HG03060 (cell line): ENCODE measurements at regions not wholly inside any gene's neighbourhood (a gene's known extent, or its start where the extent isn't known, plus 50 kb on each side); places are given as distances from the start of the nearest gene placed in this dataset.
"Not testable (repeated sequence)": the region's sequence is repeated elsewhere in the genome, so short reads cannot be mapped to it uniquely, and the experiment has no call there.

ENCODE experiments used
- ATAC-seq: cut with Tn5 transposase; IDR thresholded peaks from one replicate; pipeline ENCODE4 v1.9.1; 2021; ENCODE audit warnings: low read depth, moderate number of reproducible peaks; ENCODE audit not compliant: unreplicated experiment

DNA sequence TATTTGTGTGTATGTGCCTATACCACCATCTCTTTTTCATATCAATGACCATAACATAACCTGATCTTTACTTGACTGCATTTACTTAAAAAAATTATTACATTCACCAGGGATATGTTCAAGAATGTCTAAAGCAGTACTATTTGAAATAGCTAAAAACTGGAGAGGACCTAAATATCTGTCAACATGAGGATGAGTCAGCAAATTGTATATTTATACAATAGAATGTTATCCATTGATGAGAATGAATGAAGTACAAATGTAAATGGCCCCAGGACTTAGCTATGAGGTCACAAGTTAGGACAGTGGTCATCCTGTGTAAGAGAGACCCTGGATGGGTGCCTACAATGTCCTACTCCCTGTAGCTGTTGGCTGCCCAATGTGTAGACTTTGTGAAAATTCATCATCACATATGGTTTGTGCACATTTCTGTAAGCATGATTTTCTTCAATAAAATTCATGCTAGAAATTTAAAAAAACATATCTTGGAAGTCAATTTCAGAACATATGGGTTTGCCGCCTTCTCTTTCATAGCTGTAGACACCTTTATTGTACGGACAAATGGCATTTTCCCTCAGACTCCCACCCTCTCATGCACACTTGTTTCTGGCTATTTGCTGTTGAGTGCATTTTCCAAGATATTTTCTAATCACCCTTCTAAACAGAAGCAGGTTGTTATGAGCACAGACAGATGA, 202.4 kb downstream of the CDH26 start:
- ATAC-seq: no peak

DNA sequence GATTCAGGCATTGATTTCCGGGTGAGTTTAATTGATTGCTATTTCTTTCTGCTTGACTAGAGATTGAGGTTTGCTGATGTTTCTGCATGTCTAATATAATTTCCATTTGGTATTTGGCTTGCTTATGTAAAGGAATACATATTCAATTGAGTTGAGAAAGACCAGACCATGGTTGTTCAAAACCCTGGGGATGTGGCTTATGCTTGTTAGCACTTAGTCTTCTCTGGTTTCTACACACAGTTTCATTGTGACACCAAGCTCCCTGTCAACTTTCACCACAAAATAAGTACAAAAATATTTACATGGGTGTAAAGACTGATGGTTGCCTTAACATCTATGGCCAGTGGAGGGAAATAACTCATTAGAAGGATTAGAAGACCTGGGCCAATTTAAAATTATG, 209.6 kb downstream of the CDH26 start:
- ATAC-seq: no peak

DNA sequence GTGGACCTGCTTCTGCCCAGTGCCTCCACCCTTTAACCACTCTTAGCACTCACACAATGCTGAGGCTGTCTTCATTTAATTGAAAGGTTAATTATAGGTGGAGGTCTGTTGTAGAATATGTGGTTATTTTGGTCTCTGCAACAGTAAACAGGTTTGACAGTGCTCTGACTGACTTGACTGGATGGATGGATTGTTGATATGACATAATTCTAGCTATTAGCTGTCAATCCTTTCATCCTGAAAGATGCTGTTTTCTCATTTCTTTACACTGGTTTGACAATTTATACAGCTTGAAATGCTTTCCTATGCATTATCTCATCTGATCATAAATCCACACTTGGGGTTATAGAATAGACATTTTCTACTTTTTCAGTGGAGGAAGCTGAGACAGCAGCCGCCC, 210.7 kb downstream of the CDH26 start:
- ATAC-seq: no peak

DNA sequence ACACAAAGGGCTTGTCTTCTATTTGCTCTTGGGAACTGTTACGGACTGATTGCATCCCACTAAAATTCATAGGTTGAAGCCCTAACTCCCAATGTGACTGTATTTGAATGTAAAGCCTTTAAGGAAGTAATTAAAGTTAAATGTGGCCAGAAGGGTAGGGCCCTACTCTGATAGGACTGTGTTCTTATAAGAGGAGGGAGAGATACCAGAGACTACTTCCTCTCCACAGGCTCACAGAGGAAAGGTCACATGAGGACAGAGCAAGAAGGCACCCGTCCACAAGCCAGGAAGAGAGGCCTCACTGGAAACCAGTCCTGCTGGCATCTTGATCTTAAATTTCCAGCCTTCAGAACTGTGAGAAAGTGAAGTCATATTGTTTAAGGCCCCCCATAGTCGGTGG, 211.9 kb downstream of the CDH26 start:
- ATAC-seq: no peak

DNA sequence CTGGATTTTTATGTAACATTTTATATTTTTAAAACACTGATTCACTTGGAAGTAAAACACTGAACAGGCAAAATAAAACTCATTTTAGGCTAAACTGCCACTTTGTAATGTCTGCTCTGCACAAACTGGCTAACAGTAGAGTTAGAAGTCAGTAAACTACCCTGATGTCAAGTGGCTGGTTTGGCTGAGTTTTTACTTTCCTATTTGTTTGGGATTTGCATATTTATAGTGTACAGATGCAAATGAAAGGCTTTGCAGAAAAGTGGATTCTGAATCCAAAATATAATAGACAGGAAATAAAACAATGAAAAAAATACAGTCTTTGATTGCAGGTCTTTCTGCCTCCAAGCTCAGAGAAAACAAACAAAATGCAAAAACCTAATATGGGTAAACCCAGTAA, 213.1 kb downstream of the CDH26 start:
- no peak for ATAC-seq

DNA sequence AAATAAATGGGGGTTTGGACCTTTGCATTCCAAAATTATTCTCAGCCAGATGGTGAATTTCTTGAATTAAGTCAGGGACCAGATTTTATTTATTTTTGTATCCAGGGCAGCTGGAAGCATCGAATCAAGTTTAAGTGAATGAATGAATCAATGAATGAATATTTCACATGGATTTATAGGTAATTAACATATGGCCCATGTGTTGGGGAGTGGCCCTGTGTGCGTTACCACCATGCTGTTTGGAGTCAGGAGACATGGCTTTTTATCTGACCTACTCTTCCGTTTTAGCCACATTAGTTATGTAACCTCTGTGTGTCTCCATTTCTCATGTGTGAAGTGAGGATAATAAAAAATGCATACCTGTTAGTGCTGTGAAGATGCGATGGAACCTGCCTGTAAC, 213.5 kb downstream of the CDH26 start:
- ATAC-seq: no peak

DNA sequence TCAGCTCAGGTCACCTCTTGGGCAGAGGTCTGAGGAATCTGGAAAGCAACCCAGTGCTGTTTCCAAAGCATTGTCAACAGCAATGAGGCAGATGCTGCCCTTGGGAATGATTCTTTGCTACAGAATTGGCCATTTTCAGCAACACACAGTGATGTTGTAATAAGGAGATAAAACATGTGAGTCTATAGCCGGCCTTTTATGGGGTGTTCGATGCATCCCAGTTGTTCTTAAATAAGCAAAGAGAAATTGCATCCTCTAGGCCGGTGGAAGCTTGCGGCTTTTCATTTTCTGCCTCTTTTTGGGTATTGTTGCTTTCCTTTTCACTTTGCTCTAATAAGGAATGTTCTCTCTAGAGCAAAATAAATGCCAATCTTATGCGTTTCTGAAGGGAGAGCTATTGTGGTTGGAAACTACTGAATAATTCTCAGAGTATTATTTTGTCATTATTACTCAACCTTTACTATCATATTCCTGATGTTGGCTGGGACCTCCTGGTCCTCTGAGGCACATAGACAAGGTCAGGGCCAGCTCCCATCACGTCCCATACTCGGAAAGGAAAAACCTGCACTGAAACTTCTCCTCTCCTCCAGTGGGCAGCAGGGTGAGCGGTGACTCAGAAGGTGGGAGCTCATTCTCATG, 214.2 kb downstream of the CDH26 start:
- ATAC-seq: no peak

DNA sequence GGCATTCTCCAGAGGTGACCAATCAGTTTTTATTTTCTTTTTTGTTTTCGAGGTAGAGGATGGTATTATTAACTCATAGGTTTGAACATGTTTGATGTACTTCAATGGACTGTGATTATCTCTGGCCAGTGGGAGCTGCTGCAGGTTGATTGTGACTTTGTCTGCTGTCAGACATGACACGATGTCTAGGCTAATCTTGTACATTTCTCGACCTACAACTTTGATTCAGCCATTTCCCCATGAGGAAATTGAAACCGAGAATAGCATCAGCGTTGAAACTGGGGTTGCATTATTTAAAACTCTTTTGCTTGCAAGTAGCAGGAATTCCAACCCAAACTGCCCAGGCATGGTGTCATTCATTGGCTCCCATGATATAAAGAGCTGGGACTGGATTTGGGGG, 218.9 kb downstream of the CDH26 start:
- ATAC-seq: no peak

DNA sequence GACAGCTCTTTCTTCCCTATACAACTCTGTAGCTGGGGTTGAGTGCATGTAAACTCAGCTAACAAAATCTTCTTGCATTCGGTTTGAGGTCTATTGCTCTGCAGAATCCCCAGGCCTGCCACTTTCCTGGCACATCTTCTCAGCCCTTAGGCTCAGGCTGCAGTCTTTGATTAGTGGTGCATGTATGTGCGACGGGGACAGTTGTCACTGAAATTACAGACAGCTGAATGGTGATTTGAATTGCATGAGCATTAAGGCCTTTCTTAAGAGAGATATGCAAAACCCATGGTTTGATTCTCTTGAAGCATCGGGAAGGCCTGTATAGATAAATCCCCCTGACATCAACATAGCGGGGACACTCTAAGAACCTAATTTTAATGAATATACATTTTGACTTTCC, 222.8 kb downstream of the CDH26 start:
- ATAC-seq: no peak

DNA sequence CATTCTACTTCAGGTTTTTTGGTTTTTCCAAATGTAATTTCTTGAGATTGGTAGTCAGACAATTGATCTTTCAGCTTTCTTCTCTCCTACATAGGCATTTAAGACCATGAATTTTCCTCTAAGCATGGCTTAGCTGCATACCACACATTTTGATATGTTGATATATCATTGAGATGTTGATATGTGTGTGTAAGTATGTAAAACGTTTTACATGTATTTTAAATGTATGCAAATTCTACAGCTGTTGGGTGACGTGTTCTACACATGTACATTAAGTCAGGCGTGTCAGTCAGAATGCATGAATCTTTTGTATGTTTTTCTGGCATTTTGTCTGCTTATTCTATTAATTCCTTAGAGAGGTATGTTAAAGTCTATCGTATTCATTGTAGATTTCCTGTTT, 228.2 kb downstream of the CDH26 start:
- no peak for ATAC-seq

DNA sequence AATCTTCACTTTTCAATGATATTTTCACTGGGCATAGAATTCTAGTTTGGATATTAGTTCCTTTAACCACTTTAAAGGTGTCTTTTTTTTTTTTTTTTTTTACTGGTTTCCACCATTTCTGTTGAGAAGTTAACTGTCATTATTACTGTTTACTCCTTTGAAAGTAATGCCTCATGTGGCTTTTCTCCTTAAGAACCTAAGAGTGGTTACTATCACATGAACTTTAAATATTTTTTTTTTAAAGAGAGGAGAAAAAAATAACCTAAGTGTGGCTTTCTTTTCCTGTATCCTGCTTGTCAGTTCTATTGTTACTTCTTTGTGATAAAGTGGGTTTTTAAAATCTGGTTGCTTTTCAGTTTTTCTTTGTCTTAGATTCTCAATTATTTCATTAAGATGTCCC, 229.5 kb downstream of the CDH26 start:
- ATAC-seq: no peak

DNA sequence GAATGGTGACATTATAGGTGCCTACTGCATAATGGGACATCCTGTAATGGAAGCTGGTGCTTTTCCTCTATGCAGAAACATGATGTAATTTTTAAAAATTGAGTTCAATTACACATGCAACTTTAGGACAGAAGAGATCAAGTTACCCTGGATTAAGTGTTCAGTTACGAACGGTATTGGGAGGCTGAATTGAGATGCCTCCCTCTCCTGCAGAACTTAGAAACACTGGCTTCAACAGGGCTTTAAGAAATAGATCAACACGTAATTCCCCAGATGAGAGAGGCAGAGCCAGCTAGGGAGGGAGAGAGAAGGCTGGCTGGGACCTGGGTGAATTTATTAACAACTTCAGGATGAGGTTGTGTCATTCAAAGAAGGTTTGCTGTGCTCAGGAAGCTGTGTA, 232.8 kb downstream of the CDH26 start:
- no peak for ATAC-seq

DNA sequence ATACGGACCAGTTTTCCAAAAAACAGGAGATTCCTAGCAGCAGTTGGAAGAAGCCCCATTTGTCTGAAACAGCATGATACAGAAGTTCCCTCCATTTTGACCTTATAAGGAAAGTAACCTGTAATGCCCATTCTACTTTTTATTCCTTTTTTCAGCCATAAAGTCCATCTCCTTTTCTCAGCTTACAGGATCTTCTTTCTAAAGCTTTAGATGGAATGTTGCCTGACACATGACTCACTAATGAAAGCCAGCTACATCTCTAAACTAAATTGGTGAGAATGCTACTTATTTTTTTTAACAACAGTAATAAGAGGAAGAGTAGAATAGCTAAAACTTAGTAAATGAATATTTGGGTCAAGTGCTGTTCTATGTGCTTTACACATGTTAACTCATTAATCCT, 234.1 kb downstream of the CDH26 start:
- no peak for ATAC-seq

DNA sequence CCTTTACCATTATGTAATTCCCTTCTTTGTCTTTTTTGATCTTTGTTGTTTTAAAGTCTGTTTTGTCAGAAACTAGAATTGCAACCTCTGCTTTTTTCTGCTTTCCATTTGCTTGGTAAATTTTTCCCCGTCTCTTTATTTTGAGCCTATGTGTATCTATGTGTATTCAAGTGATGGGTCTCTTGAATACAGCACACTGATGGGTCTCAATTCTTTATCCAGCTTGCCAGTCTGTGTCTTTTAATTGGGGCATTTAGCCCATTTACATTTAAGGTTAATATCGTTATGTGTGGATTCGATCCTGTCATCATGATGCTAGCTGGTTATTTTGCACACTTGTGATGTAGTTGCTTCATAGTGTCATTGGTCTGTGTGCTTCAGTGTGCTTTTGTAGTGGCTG, 240.9 kb downstream of the CDH26 start:
- ATAC-seq: not testable (repeated sequence)

DNA sequence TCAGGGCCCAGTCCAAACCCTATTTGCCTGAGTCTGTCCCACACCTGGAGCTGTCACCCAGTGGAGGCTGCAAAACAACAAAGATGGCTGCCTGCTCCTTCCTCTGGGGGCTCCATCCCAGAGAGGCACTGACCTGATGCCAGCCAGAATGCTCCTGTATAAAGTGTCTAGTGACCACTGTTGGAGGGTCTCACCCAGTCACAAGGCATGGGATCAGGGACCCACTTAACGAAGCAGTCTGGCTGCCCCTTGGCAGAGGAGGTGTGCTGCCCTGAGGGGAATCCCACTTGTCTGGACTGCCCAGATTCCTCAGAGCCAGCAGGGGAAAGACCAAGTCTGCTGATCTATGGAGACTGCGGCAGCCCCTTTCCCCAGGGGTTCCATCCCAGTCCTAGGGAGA, 241.6 kb downstream of the CDH26 start:
- no peak for ATAC-seq

DNA sequence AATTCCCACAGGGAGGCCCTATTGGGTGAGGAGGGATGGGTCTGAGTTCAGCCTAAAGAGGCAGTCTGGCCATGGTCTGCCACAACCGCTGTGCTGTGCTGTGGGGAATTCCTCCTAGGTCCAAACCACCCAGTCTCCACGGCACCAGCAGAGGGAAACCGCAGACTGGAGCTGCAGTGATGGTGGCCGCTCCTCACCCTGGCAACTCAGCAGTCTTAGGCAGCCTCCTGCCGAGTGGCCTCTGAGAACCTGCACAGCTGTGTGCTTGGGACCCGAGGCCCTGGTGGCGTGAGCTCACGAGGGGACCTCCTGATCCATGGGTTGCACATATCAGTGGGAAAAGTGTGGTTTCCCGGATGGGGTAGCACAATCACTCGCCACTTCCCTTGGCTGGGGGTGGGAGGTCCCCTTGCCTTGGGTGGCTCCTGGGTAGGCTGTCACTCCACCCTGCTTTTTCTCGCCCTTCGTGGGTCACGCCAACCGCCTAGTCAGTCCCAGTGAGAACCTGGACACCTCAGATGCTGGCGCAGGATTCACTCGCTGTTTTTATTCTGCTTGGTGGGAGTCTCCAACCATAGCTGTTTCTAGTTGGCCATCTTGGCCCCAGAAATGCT, 242.2 kb downstream of the CDH26 start:
- no peak for ATAC-seq

DNA sequence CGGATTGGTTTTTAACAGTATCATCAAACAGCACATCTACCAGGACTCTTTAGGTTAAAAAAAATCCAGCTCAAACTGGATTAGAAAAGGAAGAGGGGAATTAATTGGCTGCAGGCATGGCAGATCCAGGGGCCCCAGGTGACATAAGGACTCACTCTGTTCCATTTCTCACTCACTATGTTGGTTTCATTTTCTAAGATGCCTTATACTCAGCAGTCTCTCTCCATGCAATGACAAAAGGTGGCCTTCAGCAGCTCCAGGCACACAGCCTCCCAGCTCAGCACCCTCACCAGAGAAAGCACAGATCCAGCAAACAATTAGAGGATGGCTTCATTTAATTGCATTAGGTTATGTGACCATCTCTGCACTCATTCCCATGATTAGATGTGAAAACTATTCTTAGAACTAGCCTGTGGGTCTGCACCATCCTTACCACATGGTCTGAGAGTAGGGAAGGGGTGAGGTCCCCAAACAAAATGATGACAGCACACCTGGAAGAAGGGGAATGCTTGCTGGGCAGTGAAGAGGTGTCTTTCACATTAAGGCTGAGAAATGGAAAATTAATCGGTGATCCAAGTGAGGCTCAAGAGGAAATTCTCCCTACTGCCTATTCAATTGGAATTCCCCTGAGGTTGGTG, 243.1 kb downstream of the CDH26 start:
- no peak for ATAC-seq

DNA sequence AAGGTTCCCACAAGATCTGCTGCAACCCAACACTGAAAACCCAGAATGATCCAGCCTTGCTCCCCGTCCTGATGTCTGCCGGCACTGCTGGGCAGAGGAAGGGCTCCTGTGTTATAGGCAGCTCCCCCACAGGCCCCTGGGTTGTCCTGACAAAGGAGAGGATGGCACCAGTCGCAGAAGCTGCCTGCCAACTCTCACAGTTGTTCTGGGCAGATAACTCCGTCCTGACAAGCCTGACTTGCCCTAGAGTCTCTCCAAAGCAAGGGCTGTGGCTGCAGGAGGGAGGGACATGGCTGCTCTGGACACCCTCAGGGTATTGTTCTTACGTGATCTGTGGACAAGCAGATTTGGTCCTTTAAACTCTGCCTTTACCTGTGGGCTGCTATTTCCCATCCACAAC, 243.8 kb downstream of the CDH26 start:
- ATAC-seq: no peak

DNA sequence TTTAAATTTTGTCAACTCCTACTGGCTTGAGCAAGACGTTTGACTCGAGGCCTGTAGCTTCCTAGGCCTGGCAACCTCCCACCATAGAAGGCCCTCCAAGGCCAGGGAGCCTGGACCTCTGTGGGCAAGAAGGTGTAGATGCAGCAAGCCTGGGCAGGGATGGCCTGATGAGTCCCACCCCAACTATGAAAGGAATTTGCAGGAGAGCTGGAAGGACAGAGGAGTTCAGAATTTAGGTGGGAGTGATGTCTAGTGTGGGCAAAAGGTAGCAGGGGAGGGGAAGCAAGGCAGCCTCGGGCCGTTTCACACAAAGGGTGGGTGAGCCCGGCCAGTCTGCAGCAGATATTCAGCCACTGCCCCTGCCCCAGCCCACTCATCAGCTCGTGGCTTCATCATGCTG, 245.2 kb downstream of the CDH26 start:
- no peak for ATAC-seq

DNA sequence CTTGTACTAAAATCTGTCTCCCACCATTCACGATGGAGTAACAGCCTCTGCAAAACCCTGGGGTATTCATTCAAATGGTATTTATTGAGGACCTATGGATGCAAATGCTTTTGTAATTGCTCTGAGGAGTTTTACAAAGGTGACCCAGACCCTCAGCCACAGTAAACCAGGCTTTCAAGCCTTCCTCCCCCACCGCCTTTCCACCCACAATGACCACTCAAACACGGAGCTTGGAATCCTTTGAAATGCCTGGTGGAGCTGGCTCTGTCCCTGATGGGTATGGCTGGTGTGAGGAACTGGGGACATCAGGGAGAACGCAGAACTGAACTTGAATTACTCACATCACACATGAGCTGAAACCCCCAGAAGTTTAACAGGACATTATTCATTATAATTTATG, 246.4 kb downstream of the CDH26 start:
- ATAC-seq: no peak

DNA sequence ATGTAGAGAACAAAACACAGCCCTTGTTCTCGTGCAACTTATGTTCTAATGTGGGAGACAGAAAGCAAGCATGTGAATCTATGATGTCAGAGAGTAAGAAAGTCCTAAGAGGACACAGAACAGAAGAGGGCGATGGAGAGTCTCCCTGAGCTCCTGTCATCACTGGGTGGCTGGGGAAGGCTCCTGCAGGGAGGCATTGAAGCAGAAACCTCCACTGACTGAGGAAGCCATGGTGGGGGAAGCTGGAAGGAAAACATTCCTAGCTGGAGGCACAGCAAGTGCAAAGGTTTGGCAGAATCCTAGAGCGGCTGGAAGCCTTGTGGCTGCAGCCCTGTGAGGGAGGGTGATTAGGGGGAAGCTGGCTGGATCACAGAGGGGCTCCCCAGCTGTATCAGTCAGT, 248.0 kb downstream of the CDH26 start:
- ATAC-seq: no peak

DNA sequence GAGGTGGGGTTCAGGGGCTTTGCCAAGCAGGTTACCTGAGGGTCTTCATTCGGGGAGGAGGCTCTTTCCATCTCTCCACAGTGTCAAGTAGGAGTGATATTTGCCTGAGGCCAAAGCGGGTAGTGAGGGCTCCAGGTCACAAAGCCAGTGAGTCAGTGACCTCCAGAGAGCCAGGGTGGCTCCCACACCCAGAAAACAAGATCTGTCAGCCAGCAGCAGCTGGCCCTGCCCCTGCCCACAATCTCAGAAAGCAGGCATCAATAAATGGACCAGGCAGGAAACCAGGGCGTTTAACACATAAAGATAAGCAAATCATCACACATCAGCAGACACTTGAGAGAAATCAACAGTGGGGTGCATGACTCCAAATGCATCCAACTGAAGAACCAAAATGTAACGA, 250.8 kb downstream of the CDH26 start:
- ATAC-seq: no peak
